AG04449 (cell line): ENCODE measurements at regions not wholly inside any gene's neighbourhood (a gene's known extent, or its start where the extent isn't known, plus 50 kb on each side); places are given as distances from the start of the nearest gene placed in this dataset.

Source experiments
- CTCF ChIA-PET: fragments of 350-600 bp; formaldehyde crosslinking; extraction: SDS; loops from one replicate; lab custom pipeline; 2021; ENCODE audit warnings: antibody characterized with exemption; lab: Yijun Ruan, JAX
- POLR2A ChIA-PET: fragments of 400-600, 350-600 bp; formaldehyde crosslinking; extraction: SDS; loops from one replicate; lab custom pipeline; 2020; ENCODE audit warnings: antibody characterized with exemption, inconsistent platforms; lab: Yijun Ruan, JAX
- DNase-seq: peaks from one replicate; pipeline ENCODE4 v3.0.0-alpha.2; 2010; ENCODE audit warnings: low read depth, low spot score
- H3K4me3 ChIP-seq: 2 replicates; pipeline ENCODE4 v1.5.1; 2011; ENCODE audit warnings: low read depth, mild to moderate bottlenecking, control low read depth, low read length
- TF ChIP-seq, protein P1 (sequence below): IDR thresholded peaks from one replicate; pipeline ENCODE4 v1.5.1; 2011; ENCODE audit warnings: mild to moderate bottlenecking, moderate library complexity, low read length, control low read depth, inconsistent platforms; ENCODE audit not compliant: insufficient read depth; ENCODE audit errors: missing control alignments

DNA sequence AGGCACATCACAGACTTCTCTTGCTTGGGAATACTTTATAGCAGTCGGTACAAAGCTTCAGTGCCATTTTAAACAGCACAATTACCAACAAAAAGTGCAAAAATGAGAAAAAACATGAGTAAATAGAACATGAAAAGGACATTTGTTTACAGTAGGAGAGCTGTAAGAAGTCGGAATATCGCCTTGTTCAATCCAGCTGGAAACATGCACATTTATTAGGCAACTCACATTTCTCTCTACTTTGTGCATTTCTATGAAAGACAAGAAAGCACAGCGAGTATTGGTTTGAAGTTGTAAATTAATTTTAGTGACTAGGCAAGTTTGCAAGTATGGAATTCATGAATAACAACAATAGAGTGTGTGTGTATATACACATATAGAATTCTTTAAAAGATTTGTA is 484.7 kb downstream of the DACH1 start:
- CTCF ChIA-PET: no interaction called here
- DNase-seq: no peak
- TF ChIP-seq, protein P1, sequence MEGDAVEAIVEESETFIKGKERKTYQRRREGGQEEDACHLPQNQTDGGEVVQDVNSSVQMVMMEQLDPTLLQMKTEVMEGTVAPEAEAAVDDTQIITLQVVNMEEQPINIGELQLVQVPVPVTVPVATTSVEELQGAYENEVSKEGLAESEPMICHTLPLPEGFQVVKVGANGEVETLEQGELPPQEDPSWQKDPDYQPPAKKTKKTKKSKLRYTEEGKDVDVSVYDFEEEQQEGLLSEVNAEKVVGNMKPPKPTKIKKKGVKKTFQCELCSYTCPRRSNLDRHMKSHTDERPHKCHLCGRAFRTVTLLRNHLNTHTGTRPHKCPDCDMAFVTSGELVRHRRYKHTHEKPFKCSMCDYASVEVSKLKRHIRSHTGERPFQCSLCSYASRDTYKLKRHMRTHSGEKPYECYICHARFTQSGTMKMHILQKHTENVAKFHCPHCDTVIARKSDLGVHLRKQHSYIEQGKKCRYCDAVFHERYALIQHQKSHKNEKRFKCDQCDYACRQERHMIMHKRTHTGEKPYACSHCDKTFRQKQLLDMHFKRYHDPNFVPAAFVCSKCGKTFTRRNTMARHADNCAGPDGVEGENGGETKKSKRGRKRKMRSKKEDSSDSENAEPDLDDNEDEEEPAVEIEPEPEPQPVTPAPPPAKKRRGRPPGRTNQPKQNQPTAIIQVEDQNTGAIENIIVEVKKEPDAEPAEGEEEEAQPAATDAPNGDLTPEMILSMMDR: no peak
- POLR2A ChIA-PET: no interaction called here
- H3K4me3 ChIP-seq: no peak overlapping the region

DNA sequence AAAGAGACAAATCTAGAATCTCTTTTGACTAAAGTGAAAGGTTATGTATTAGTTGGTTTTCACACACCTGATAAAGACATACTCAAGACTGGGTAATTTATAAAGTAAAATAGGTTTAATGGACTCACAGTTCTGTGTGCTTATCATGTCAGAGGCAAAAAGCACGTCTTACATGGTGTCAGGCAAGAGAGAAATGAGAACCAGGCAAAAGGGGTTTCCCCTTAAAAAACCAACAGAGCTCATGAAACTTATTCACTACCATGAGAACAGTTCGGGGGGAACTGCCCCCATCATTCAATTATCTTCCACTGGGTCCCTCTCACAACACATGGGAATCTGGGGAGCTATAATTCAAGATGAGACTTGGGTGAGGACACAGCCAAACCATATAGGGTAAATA is 486.8 kb downstream of the DACH1 start:
- no peak overlapping the region for H3K4me3 ChIP-seq
- POLR2A ChIA-PET: no interaction called here
- TF ChIP-seq, protein P1: no peak
- CTCF ChIA-PET: no interaction called here
- no peak for DNase-seq

DNA sequence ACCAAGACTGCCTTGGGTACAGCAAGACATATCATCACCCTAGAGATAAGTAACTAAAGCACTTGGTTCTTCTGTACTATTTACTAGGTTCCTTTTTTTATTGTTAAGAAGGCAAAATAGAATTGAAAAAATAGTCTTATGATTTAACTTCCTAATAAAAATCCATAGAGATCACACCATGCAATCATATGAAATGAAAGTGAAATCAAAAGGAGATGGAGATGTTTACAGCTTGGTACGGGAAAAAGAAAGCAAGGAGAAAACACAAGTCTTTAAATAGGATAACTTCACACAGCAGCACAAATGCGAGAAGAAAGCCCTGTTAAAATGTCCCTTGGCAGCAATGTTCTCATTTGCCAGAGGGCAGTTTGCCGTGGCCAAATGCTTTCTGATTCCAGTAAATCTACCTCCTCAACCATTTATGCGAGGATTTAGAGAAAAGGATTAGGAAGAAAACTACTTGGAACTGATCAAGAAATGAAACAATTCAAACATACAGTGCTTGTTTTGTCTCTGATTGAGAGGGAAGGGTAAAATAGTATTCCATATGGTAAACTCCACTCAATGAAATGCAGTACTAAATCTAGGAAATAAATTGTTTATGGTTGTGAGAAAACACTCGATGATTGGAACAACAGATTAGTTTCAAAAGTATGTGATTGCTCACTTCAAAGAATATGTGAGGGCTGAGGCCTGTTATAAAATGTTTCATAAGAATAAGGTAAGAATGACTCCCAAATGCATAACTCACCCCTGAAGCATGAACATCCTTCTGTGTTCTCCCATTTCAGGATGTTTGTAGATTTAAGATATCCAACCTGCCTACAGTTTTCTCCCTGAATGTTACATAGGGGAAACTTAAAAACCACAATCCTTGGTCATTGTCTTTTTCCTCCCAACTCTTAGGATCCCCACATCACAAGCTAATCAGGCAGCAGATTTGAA is 487.8 kb downstream of the DACH1 start:
- POLR2A ChIA-PET: no interaction called here

DNA sequence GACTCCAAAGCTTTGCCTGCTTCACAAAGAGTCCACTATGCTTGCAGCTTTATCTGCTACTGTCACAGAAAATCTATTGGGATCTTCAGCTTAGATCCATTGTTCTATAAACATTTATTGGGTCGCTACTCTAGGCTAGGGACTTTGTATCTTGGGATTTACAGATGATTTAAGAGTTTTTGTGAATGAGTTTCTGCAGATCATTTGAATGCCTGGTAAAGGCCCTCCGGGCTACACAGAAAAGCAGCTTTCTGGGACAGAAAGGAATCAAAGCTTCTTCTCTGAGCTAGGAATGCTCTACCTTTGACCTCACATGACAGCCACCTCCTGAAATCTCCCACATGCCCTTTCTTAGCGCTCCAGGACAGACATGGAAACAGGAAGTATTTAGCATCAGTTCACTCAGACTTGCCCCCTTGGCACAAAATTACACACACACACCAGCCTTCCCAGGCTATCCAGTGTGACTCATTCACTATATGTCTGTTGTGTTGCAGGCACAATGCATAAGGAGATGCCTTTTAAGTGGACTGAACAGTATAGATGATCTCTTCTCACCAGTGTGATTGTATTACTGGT is 492.4 kb downstream of the DACH1 start:
- ChIA-PET POLR2A (no interaction called here), CTCF (no interaction called here)
- DNase-seq: no peak
- no peak overlapping the region for H3K4me3 ChIP-seq
- TF ChIP-seq, protein P1: no peak

More for the DNA sequence above, 487.8 kb downstream of the DACH1 start:
- H3K4me3 ChIP-seq: no peak overlapping the region
- CTCF ChIA-PET: no interaction called here
- DNase-seq: no peak
- TF ChIP-seq, protein P1: no peak

DNA sequence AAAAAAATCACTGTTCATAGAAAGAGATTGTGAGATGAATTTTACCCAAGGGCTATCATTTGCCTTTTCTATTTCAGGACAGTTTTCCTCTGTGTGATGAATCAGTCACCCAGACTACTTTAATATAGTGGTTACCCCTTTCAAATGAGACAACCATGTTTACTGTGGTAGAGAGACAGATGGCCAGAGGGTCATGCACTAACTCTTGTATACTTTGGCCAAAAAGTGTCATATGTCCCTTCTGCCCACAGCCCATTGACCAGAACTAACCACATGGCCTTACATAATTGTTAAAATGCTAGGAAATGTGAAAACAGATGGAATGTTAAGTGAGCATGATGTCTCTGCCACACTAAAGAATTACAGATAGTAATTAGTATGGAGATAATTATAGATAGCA is 498.7 kb downstream of the DACH1 start:
- ChIA-PET POLR2A (no interaction called here), CTCF (no interaction called here)
- no peak overlapping the region for H3K4me3 ChIP-seq
- no peak for DNase-seq
- TF ChIP-seq, protein P1: no peak

DNA sequence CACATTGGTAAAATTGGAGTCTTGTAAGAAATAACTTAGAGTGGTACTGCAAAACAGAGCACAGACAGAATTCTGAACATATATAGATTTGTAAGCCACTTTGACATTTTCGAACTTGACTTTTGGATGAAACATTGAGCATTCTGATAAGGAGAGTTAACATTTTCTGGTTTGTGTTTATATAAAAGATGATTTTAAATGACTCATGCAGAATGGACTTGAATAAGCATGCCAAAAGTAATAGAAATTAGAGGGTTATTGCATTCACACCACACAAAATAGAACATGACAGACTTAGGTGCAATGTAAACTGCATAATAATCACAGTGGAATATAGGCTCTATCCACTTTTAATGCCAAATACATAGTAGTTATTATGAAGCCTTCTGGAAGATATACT is 507.0 kb downstream of the DACH1 start:
- H3K4me3 ChIP-seq: no peak overlapping the region
- POLR2A ChIA-PET: no interaction called here
- no peak for DNase-seq
- TF ChIP-seq, protein P1: no peak
- CTCF ChIA-PET: no interaction called here
